ENCODE measurements at regions not wholly inside any gene's neighbourhood (a gene's known extent, or its start where the extent isn't known, plus 50 kb on each side); places are given as distances from the start of the nearest gene placed in this dataset.

- Histone ChIP-seq H3K9me3 (no peaks in the 10 kb centered on the region), H3K36me3 (no peaks in the 10 kb centered on the region), H3K4me3 (no peak overlapping the region), H3K27me3 (no peaks in the 10 kb centered on the region), H3K4me1 (no peaks in the 10 kb centered on the region), H3K27ac (no peak overlapping the region)
- ATAC-seq, result peak; percentile 86
- TF ChIP-seq POLR2AphosphoS5 (IDR thresholded peaks at IDR 0.05) (peak; percentile 53), POLR2A (IDR thresholded peaks at IDR 0.05) (no peak), EP300 (IDR thresholded peaks at IDR 0.05) (no peak)
- 25 to 61% methylated on average over 3 to 4 of the region's 9 CpGs for WGBS, 2 donors (ENCODE audit: low coverage in 1 of 2)
Observed at GRCh38 chr20:40506537-40506939, 182.5 kb downstream of the MAFB start.

- Histone ChIP-seq H3K27me3 (no peaks in the 10 kb centered on the region), H3K4me3 (no peak overlapping the region), H3K27ac (no peak overlapping the region), H3K9me3 (no peaks in the 10 kb centered on the region), H3K36me3 (no peaks in the 10 kb centered on the region), H3K4me1 (no peaks in the 10 kb centered on the region)
- WGBS, 2 donors (ENCODE audit: low coverage in 1 of 2), result 45 to 62% methylated on average over 3 of the region's 3 CpGs
- no peak for TF ChIP-seq CTCF (IDR thresholded peaks at IDR 0.05)
- no peak for TF ChIP-seq POLR2A (IDR thresholded peaks at IDR 0.05)
- no peak for ATAC-seq
Observed at GRCh38 chr20:40503119-40503518, 185.9 kb downstream of the MAFB start.

GRCh38 chr20:40502576-40502975 lies 186.5 kb downstream of the MAFB start:
- H3K9me3 ChIP-seq, result no peaks in the 10 kb centered on the region
- H3K36me3 ChIP-seq, result no peaks in the 10 kb centered on the region
- H3K4me3 ChIP-seq, result no peak overlapping the region
- ATAC-seq, result no peak
- H3K27me3 ChIP-seq, result no peaks in the 10 kb centered on the region
- 57 to 86% methylated on average over 1 to 8 of the region's 8 CpGs for WGBS, 2 donors (ENCODE audit: low coverage in 1 of 2)
- no peak overlapping the region for H3K27ac ChIP-seq
- no peaks in the 10 kb centered on the region for H3K4me1 ChIP-seq
- TF ChIP-seq EP300 (IDR thresholded peaks at IDR 0.05) (no peak), POLR2A (IDR thresholded peaks at IDR 0.05) (no peak), POLR2AphosphoS5 (IDR thresholded peaks at IDR 0.05) (no peak), CTCF (IDR thresholded peaks at IDR 0.05) (no peak)

- no peak overlapping the region for H3K4me3 ChIP-seq
- no peaks in the 10 kb centered on the region for H3K4me1 ChIP-seq
- no peaks in the 10 kb centered on the region for H3K36me3 ChIP-seq
- TF ChIP-seq CTCF (IDR thresholded peaks at IDR 0.05), result no peak
- TF ChIP-seq POLR2A (IDR thresholded peaks at IDR 0.05), result no peak
- TF ChIP-seq EP300 (IDR thresholded peaks at IDR 0.05), result no peak
- no peak for TF ChIP-seq POLR2AphosphoS5 (IDR thresholded peaks at IDR 0.05)
- H3K27ac ChIP-seq, result no peak overlapping the region
- WGBS, 2 donors (ENCODE audit: low coverage in 1 of 2), result 79% methylated on average over 2 of the region's 2 CpGs; no CpG with 5 or more reads in 1 of the 2 donors
- H3K9me3 ChIP-seq, result no peaks in the 10 kb centered on the region
- no peak for ATAC-seq
- H3K27me3 ChIP-seq, result no peaks in the 10 kb centered on the region
Observed at GRCh38 chr20:40499391-40499790, 189.6 kb downstream of the MAFB start.

- Histone ChIP-seq H3K4me3 (no peak overlapping the region), H3K36me3 (no peaks in the 10 kb centered on the region), H3K27me3 (no peaks in the 10 kb centered on the region), H3K27ac (no peak overlapping the region), H3K4me1 (peaks cover 0 to 3% (median 0%) of the 10 kb centered on the region in 3 donors), H3K9me3 (no peaks in the 10 kb centered on the region)
- 27 to 58% methylated on average over 3 to 4 of the region's 4 CpGs for WGBS, 2 donors (ENCODE audit: low coverage in 1 of 2)
- TF ChIP-seq CTCF (IDR thresholded peaks at IDR 0.05) (no peak), EP300 (IDR thresholded peaks at IDR 0.05) (no peak), POLR2A (IDR thresholded peaks at IDR 0.05) (no peak), POLR2AphosphoS5 (IDR thresholded peaks at IDR 0.05) (no peak)
- peak; percentile 85 for ATAC-seq
Observed at GRCh38 chr20:40497899-40498691, 190.9 kb downstream of the MAFB start.
